ENCODE measurements at regions not wholly inside any gene's neighbourhood (a gene's known extent, or its start where the extent isn't known, plus 50 kb on each side); places are given as distances from the start of the nearest gene placed in this dataset.
"Not testable (repeated sequence)": the region's sequence is repeated elsewhere in the genome, so short reads cannot be mapped to it uniquely, and the experiment has no call there.

- not testable (repeated sequence) for DNase-seq (ENCODE audit: low read depth)
Measured at GRCh38 chr15:70367913-70368705, 270.4 kb upstream of the TLE3 start.

- DNase-seq (ENCODE audit: low read depth), result not testable (repeated sequence)
Measured at GRCh38 chr15:70364023-70364422, 266.3 kb upstream of the TLE3 start.

- no peak for DNase-seq (ENCODE audit: low read depth)
Measured at GRCh38 chr15:70362886-70363285, 265.2 kb upstream of the TLE3 start.

- DNase-seq (ENCODE audit: low read depth), result no peak
Measured at GRCh38 chr15:70362350-70362749, 264.6 kb upstream of the TLE3 start.

- DNase-seq (ENCODE audit: low read depth), result no peak
Measured at GRCh38 chr15:70361891-70362290, 264.2 kb upstream of the TLE3 start.

GRCh38 chr15:70361106-70361505, 263.4 kb upstream of the TLE3 start:
- DNase-seq (ENCODE audit: low read depth), result no peak

- DNase-seq (ENCODE audit: low read depth), result no peak
Measured at GRCh38 chr15:70358871-70359647, 261.3 kb upstream of the TLE3 start.

GRCh38 chr15:70358011-70358819, 260.5 kb upstream of the TLE3 start:
- no peak for DNase-seq (ENCODE audit: low read depth)

- no peak for DNase-seq (ENCODE audit: low read depth)
Measured at GRCh38 chr15:70357453-70357852, 259.7 kb upstream of the TLE3 start.

- no peak for DNase-seq (ENCODE audit: low read depth)
Measured at GRCh38 chr15:70356919-70357318, 259.2 kb upstream of the TLE3 start.

- DNase-seq (ENCODE audit: low read depth), result no peak
Measured at GRCh38 chr15:70356062-70356860, 258.5 kb upstream of the TLE3 start.

GRCh38 chr15:70355275-70355795, 257.6 kb upstream of the TLE3 start:
- DNase-seq (ENCODE audit: low read depth), result no peak

GRCh38 chr15:70354346-70354905, 256.7 kb upstream of the TLE3 start:
- no peak for DNase-seq (ENCODE audit: low read depth)

GRCh38 chr15:70353606-70354345, 256.1 kb upstream of the TLE3 start:
- DNase-seq (ENCODE audit: low read depth), result no peak

GRCh38 chr15:70351941-70352774, 254.4 kb upstream of the TLE3 start:
- DNase-seq (ENCODE audit: low read depth), result no peak

GRCh38 chr15:70351391-70351790, 253.7 kb upstream of the TLE3 start:
- no peak for DNase-seq (ENCODE audit: low read depth)

- DNase-seq (ENCODE audit: low read depth), result no peak
Measured at GRCh38 chr15:70348581-70349344, 251.0 kb upstream of the TLE3 start.

GRCh38 chr15:70348226-70348543, 250.5 kb upstream of the TLE3 start:
- DNase-seq (ENCODE audit: low read depth), result no peak

Measured in activated T-cell treated with anti-CD3 and anti-CD28 coated beads for 48 hours (primary cell).